ENCODE measurements at regions not wholly inside any gene's neighbourhood (a gene's known extent, or its start where the extent isn't known, plus 50 kb on each side); places are given as distances from the start of the nearest gene placed in this dataset.

DNA sequence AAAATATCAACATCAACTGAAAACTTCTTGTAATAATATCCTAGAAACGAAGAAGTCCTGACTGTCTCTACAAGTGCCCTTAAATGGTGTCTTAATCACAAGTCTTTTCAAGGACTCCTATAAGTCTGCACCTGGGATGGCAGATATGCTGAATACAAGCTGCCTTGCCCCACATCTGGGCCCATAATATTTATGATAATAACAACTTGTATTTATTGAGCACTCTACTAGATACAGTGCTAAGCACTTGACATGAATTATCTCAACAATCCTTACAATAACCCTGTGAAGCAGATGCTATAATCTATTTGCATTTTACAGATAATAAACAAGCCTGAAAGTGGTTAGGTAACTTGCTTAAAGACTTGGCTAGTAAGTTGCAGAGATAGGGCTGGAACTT lies 78.0 kb upstream of the ZNF648 start:
- CTCF ChIA-PET, result no interaction called here
- Histone ChIP-seq H3K4me1 (ENCODE audit: control insufficient read depth, insufficient read depth, low read length) (no peaks in the 10 kb centered on the region), H3K4me3 (ENCODE audit: low read depth, low read length) (no peak overlapping the region), H3K9me3 (ENCODE audit: control insufficient read depth, insufficient read depth, low read depth, low read length) (no peaks in the 10 kb centered on the region), H3K27ac (ENCODE audit: extremely low read depth, low read depth, low read length) (no peak overlapping the region), H3K36me3 (ENCODE audit: control insufficient read depth in 2 of 2, insufficient read depth in 1 of 2, low read length in 2 of 2) (no peaks in the 10 kb centered on the region)
- TF ChIP-seq ZNF521 (tag by site-specific recombination; IDR thresholded peaks at IDR 0.05) (no peak), ZNF174 (tag by site-specific recombination; IDR thresholded peaks at IDR 0.05) (no peak), KLF17 (tag by site-specific recombination; IDR thresholded peaks at IDR 0.05) (no peak), ZNF677 (tag by site-specific recombination; IDR thresholded peaks at IDR 0.05) (no peak), ZNF221 (tag by site-specific recombination; IDR thresholded peaks at IDR 0.05; ENCODE audit: borderline replicate concordance) (no peak), ZNF514 (tag by site-specific recombination; IDR thresholded peaks at IDR 0.05) (no peak), ZBTB26 (tag by site-specific recombination; optimal IDR thresholded peaks at IDR 0.05) (no peak), IKZF3 (tag by site-specific recombination; IDR thresholded peaks at IDR 0.05) (no peak), ZNF48 (tag by site-specific recombination; IDR thresholded peaks at IDR 0.05) (no peak)
- POLR2A ChIA-PET, result no interaction called here

GRCh38 chr1:182137546-182137945 lies 76.0 kb upstream of the ZNF648 start:
- Histone ChIP-seq H3K9me3 (ENCODE audit: control insufficient read depth, insufficient read depth, low read depth, low read length) (no peaks in the 10 kb centered on the region), H3K27ac (ENCODE audit: extremely low read depth, low read depth, low read length) (no peak overlapping the region), H3K36me3 (ENCODE audit: control insufficient read depth in 2 of 2, insufficient read depth in 1 of 2, low read length in 2 of 2) (no peaks in the 10 kb centered on the region), H3K4me3 (ENCODE audit: low read depth, low read length) (no peak overlapping the region), H3K4me1 (ENCODE audit: control insufficient read depth, insufficient read depth, low read length) (no peaks in the 10 kb centered on the region)
- CTCF ChIA-PET, result interaction anchor here (1.0 kb wide), 1 partner anchor 260 kb away, joined by 3 read pairs; no protein-coding TSS in a partner anchor
- TF ChIP-seq, protein P1, sequence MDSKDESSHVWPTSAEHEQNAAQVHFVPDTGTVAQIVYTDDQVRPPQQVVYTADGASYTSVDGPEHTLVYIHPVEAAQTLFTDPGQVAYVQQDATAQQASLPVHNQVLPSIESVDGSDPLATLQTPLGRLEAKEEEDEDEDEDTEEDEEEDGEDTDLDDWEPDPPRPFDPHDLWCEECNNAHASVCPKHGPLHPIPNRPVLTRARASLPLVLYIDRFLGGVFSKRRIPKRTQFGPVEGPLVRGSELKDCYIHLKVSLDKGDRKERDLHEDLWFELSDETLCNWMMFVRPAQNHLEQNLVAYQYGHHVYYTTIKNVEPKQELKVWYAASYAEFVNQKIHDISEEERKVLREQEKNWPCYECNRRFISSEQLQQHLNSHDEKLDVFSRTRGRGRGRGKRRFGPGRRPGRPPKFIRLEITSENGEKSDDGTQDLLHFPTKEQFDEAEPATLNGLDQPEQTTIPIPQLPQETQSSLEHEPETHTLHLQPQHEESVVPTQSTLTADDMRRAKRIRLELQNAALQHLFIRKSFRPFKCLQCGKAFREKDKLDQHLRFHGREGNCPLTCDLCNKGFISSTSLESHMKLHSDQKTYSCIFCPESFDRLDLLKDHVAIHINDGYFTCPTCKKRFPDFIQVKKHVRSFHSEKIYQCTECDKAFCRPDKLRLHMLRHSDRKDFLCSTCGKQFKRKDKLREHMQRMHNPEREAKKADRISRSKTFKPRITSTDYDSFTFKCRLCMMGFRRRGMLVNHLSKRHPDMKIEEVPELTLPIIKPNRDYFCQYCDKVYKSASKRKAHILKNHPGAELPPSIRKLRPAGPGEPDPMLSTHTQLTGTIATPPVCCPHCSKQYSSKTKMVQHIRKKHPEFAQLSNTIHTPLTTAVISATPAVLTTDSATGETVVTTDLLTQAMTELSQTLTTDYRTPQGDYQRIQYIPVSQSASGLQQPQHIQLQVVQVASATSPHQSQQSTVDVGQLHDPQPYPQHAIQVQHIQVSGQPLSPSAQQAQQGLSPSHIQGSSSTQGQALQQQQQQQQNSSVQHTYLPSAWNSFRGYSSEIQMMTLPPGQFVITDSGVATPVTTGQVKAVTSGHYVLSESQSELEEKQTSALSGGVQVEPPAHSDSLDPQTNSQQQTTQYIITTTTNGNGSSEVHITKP (tag by site-specific recombination; IDR thresholded peaks at IDR 0.05), result no peak
- TF ChIP-seq, protein P2, sequence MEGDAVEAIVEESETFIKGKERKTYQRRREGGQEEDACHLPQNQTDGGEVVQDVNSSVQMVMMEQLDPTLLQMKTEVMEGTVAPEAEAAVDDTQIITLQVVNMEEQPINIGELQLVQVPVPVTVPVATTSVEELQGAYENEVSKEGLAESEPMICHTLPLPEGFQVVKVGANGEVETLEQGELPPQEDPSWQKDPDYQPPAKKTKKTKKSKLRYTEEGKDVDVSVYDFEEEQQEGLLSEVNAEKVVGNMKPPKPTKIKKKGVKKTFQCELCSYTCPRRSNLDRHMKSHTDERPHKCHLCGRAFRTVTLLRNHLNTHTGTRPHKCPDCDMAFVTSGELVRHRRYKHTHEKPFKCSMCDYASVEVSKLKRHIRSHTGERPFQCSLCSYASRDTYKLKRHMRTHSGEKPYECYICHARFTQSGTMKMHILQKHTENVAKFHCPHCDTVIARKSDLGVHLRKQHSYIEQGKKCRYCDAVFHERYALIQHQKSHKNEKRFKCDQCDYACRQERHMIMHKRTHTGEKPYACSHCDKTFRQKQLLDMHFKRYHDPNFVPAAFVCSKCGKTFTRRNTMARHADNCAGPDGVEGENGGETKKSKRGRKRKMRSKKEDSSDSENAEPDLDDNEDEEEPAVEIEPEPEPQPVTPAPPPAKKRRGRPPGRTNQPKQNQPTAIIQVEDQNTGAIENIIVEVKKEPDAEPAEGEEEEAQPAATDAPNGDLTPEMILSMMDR (tag by site-specific recombination; IDR thresholded peaks at IDR 0.05), result no peak
- no peak for TF ChIP-seq HOXC10 (CRISPR knock-in tag; IDR thresholded peaks at IDR 0.05)
- no peak for TF ChIP-seq ZNF76 (tag by site-specific recombination; IDR thresholded peaks at IDR 0.05; ENCODE audit: borderline replicate concordance, low read depth)
- no peak for TF ChIP-seq KLF8 (tag by site-specific recombination; IDR thresholded peaks at IDR 0.05)
- no peak for TF ChIP-seq ZNF639 (tag by site-specific recombination; IDR thresholded peaks at IDR 0.05)
- TF ChIP-seq ZNF391 (tag by site-specific recombination; IDR thresholded peaks at IDR 0.05; ENCODE audit: borderline replicate concordance, low read depth), result no peak
- TF ChIP-seq ZNF133 (tag by site-specific recombination; IDR thresholded peaks at IDR 0.05), result no peak
- no peak for TF ChIP-seq ZNF26 (tag by site-specific recombination; IDR thresholded peaks at IDR 0.05)
- no peak for TF ChIP-seq ZNF274 (IDR thresholded peaks at IDR 0.05; ENCODE audit: low read length)
- TF ChIP-seq ZNF274 (tag by site-specific recombination; IDR thresholded peaks at IDR 0.05; ENCODE audit: borderline replicate concordance), result no peak
- POLR2A ChIA-PET, result no interaction called here

All from HEK293 (cell line).